ENCODE measurements at regions not wholly inside any gene's neighbourhood (a gene's known extent, or its start where the extent isn't known, plus 50 kb on each side); places are given as distances from the start of the nearest gene placed in this dataset.
"Not testable (repeated sequence)": the region's sequence is repeated elsewhere in the genome, so short reads cannot be mapped to it uniquely, and the experiment has no call there.

GRCh38 chrX:138897621-138898492, 186.3 kb upstream of the FGF13 start:
- Histone ChIP-seq H3K4me3 (no peak overlapping the region), H3K4me1 (ENCODE audit: low read depth) (no peaks in the 10 kb centered on the region), H3K36me3 (ENCODE audit: low read depth) (no peaks in the 10 kb centered on the region), H3K9me3 (no peaks in the 10 kb centered on the region)
- intact Hi-C loops (cut with DNase I, micrococcal nuclease), result no loop called here
- DNase-seq, result no peak
- TF ChIP-seq CTCF (IDR thresholded peaks at IDR 0.05), result no peak
- no peak for ATAC-seq

GRCh38 chrX:138890491-138890890, 179.0 kb upstream of the FGF13 start:
- Histone ChIP-seq H3K4me3 (no peak overlapping the region), H3K9me3 (no peaks in the 10 kb centered on the region), H3K36me3 (ENCODE audit: low read depth) (no peaks in the 10 kb centered on the region), H3K4me1 (ENCODE audit: low read depth) (no peaks in the 10 kb centered on the region)
- intact Hi-C loops (cut with DNase I, micrococcal nuclease), result no loop called here
- no peak for TF ChIP-seq CTCF (IDR thresholded peaks at IDR 0.05)
- no peak for DNase-seq
- no peak for ATAC-seq

GRCh38 chrX:138889149-138889548, 177.6 kb upstream of the FGF13 start:
- no peaks in the 10 kb centered on the region for H3K9me3 ChIP-seq
- no peak for ATAC-seq
- no peak overlapping the region for H3K4me3 ChIP-seq
- no peak for TF ChIP-seq CTCF (IDR thresholded peaks at IDR 0.05)
- intact Hi-C loops (cut with DNase I, micrococcal nuclease), result no loop called here
- H3K36me3 ChIP-seq (ENCODE audit: low read depth), result no peaks in the 10 kb centered on the region
- DNase-seq, result no peak
- H3K4me1 ChIP-seq (ENCODE audit: low read depth), result no peaks in the 10 kb centered on the region

GRCh38 chrX:138886769-138887168, 175.3 kb upstream of the FGF13 start:
- no peak for TF ChIP-seq CTCF (IDR thresholded peaks at IDR 0.05)
- no peaks in the 10 kb centered on the region for H3K9me3 ChIP-seq
- H3K36me3 ChIP-seq (ENCODE audit: low read depth), result no peaks in the 10 kb centered on the region
- DNase-seq (no peak), ATAC-seq (no peak)
- no peaks in the 10 kb centered on the region for H3K4me1 ChIP-seq (ENCODE audit: low read depth)
- intact Hi-C loops (cut with DNase I, micrococcal nuclease), result no loop called here
- no peak overlapping the region for H3K4me3 ChIP-seq

GRCh38 chrX:138885886-138886285, 174.4 kb upstream of the FGF13 start:
- intact Hi-C loops (cut with DNase I, micrococcal nuclease), result no loop called here
- ATAC-seq, result no peak

GRCh38 chrX:138880293-138880692, 168.8 kb upstream of the FGF13 start:
- DNase-seq; H3K9me3 ChIP-seq; H3K4me1 ChIP-seq (ENCODE audit: low read depth); H3K36me3 ChIP-seq (ENCODE audit: low read depth); intact Hi-C loops (cut with DNase I, micrococcal nuclease); ATAC-seq; H3K4me3 ChIP-seq: not testable (repeated sequence)

More at GRCh38 chrX:138885886-138886285, 174.4 kb upstream of the FGF13 start:
- no peak for TF ChIP-seq CTCF (IDR thresholded peaks at IDR 0.05)
- Histone ChIP-seq H3K36me3 (ENCODE audit: low read depth) (no peaks in the 10 kb centered on the region), H3K4me3 (no peak overlapping the region), H3K4me1 (ENCODE audit: low read depth) (no peaks in the 10 kb centered on the region), H3K9me3 (no peaks in the 10 kb centered on the region)
- no peak for DNase-seq

All from mucosa of descending colon (tissue), 3 donors.